HAP-1 (cell line): ENCODE measurements at regions not wholly inside any gene's neighbourhood (a gene's known extent, or its start where the extent isn't known, plus 50 kb on each side); places are given as distances from the start of the nearest gene placed in this dataset.
"Not testable (repeated sequence)": the region's sequence is repeated elsewhere in the genome, so short reads cannot be mapped to it uniquely, and the experiment has no call there.

Source experiments
- DNase-seq, 2 experiments: peaks; one replicate each; pipeline ENCODE4 v3.0.0-alpha.2; 2016 to 2020; ENCODE audit warnings: low spot score in 2 of 2
- H3K27me3 ChIP-seq: fragments of 250-450 bp; sonication (Bioruptor Pico); 2 replicates; pipeline ENCODE4 v1.5.1; 2020; ENCODE audit warnings: low read depth, mild to moderate bottlenecking, moderate library complexity
- H3K36me3 ChIP-seq: fragments of 250-450 bp; sonication (Bioruptor Pico); replicated peaks from 2 replicates; pipeline ENCODE4 v1.5.1; 2020; ENCODE audit warnings: mild to moderate bottlenecking
- H3K4me1 ChIP-seq: fragments of 250-450 bp; sonication (Bioruptor Pico); 2 replicates; pipeline ENCODE4 v1.5.1; 2020; ENCODE audit warnings: mild to moderate bottlenecking
- H3K4me3 ChIP-seq: fragments of 250-450 bp; sonication (Bioruptor Pico); 2 replicates; pipeline ENCODE4 v1.5.1; 2020; ENCODE audit warnings: mild to moderate bottlenecking, moderate library complexity
- H3K9me3 ChIP-seq: fragments of 250-450 bp; sonication (Bioruptor Pico); 2 replicates; pipeline ENCODE4 v1.5.1; 2020; ENCODE audit warnings: mild to moderate bottlenecking, moderate library complexity
- in situ Hi-C: fragments of 300-500 bp; cut with MboI; formaldehyde crosslinking; loops from 3 replicates; pipeline ENCODE4 v1.14.3; 2020; ENCODE audit warnings: low sequenced_read_pairs, inconsistent platforms, mixed read lengths

GRCh38 chr3:34876997-34877396, 762.3 kb upstream of the ARPP21 start:
- DNase-seq, result no peak
- in situ Hi-C loops, result no loop called here
- H3K4me3 ChIP-seq, result no peak overlapping the region

GRCh38 chr3:34878488-34878887, 760.8 kb upstream of the ARPP21 start:
- H3K4me3 ChIP-seq, result no peak overlapping the region
- no peaks in the 10 kb centered on the region for H3K36me3 ChIP-seq
- no peak for DNase-seq
- no peaks in the 10 kb centered on the region for H3K4me1 ChIP-seq
- H3K9me3 ChIP-seq, result no peaks in the 10 kb centered on the region
- in situ Hi-C loops, result no loop called here
- no peaks in the 10 kb centered on the region for H3K27me3 ChIP-seq

More at GRCh38 chr3:34876997-34877396, 762.3 kb upstream of the ARPP21 start:
- H3K27me3 ChIP-seq, result no peaks in the 10 kb centered on the region
- no peaks in the 10 kb centered on the region for H3K9me3 ChIP-seq
- H3K4me1 ChIP-seq, result no peaks in the 10 kb centered on the region
- H3K36me3 ChIP-seq, result no peaks in the 10 kb centered on the region

- no peaks in the 10 kb centered on the region for H3K4me1 ChIP-seq
- in situ Hi-C loops, result no loop called here
- no peaks in the 10 kb centered on the region for H3K36me3 ChIP-seq
- no peak overlapping the region for H3K4me3 ChIP-seq
- H3K27me3 ChIP-seq, result no peaks in the 10 kb centered on the region
- no peak for DNase-seq
- no peaks in the 10 kb centered on the region for H3K9me3 ChIP-seq
These were observed 758.3 kb upstream of the ARPP21 start for GRCh38 chr3:34881026-34881425.

- no peaks in the 10 kb centered on the region for H3K9me3 ChIP-seq
- no peaks in the 10 kb centered on the region for H3K4me1 ChIP-seq
- H3K27me3 ChIP-seq, result no peaks in the 10 kb centered on the region
- in situ Hi-C loops, result no loop called here
- H3K4me3 ChIP-seq, result no peak overlapping the region
- H3K36me3 ChIP-seq, result no peaks in the 10 kb centered on the region
- no peak for DNase-seq
These were observed 756.6 kb upstream of the ARPP21 start for GRCh38 chr3:34882764-34883163.

GRCh38 chr3:34884007-34884406, 755.3 kb upstream of the ARPP21 start:
- Histone ChIP-seq H3K4me1 (no peaks in the 10 kb centered on the region), H3K9me3 (no peaks in the 10 kb centered on the region), H3K4me3 (no peak overlapping the region), H3K27me3 (no peaks in the 10 kb centered on the region), H3K36me3 (no peaks in the 10 kb centered on the region)
- in situ Hi-C loops, result no loop called here
- no peak for DNase-seq

GRCh38 chr3:34886443-34886842, 752.9 kb upstream of the ARPP21 start:
- Histone ChIP-seq H3K9me3 (no peaks in the 10 kb centered on the region), H3K27me3 (no peaks in the 10 kb centered on the region), H3K4me3 (no peak overlapping the region), H3K36me3 (no peaks in the 10 kb centered on the region), H3K4me1 (no peaks in the 10 kb centered on the region; the same call in 1 of the 2 replicates)
- in situ Hi-C loops, result no loop called here
- no peak for DNase-seq

- Histone ChIP-seq H3K27me3 (no peaks in the 10 kb centered on the region), H3K36me3 (no peaks in the 10 kb centered on the region), H3K4me3 (no peak overlapping the region), H3K4me1 (peaks cover 3% of the 10 kb centered on the region; the same call in 1 of the 2 replicates), H3K9me3 (no peaks in the 10 kb centered on the region)
- in situ Hi-C loops, result no loop called here
- DNase-seq, result no peak
These were observed 749.7 kb upstream of the ARPP21 start for GRCh38 chr3:34889641-34890040.

- Histone ChIP-seq H3K4me3 (no peak overlapping the region), H3K27me3 (no peaks in the 10 kb centered on the region), H3K4me1 (peaks cover 3% of the 10 kb centered on the region; the same call in 1 of the 2 replicates), H3K36me3 (no peaks in the 10 kb centered on the region), H3K9me3 (no peaks in the 10 kb centered on the region)
- in situ Hi-C loops, result no loop called here
- DNase-seq, result no peak
These were observed 749.1 kb upstream of the ARPP21 start for GRCh38 chr3:34890247-34890646.

- no peaks in the 10 kb centered on the region for H3K27me3 ChIP-seq
- in situ Hi-C loops, result no loop called here
- no peak overlapping the region for H3K4me3 ChIP-seq
- peak in 1 of 2 experiments; percentile 46 for DNase-seq
- H3K9me3 ChIP-seq, result no peaks in the 10 kb centered on the region
- H3K36me3 ChIP-seq, result no peaks in the 10 kb centered on the region
- peaks cover 3% of the 10 kb centered on the region; the same call in 1 of the 2 replicates for H3K4me1 ChIP-seq
These were observed 747.4 kb upstream of the ARPP21 start for GRCh38 chr3:34891941-34892340.

GRCh38 chr3:34895841-34896240, 743.5 kb upstream of the ARPP21 start:
- no peak for DNase-seq
- no peaks in the 10 kb centered on the region for H3K27me3 ChIP-seq
- H3K4me1 ChIP-seq, result peaks cover 3% of the 10 kb centered on the region; the same call in 1 of the 2 replicates
- no peaks in the 10 kb centered on the region for H3K9me3 ChIP-seq
- no peak overlapping the region for H3K4me3 ChIP-seq
- H3K36me3 ChIP-seq, result no peaks in the 10 kb centered on the region
- in situ Hi-C loops, result no loop called here

- H3K9me3 ChIP-seq, H3K4me1 ChIP-seq, H3K36me3 ChIP-seq, in situ Hi-C loops, H3K4me3 ChIP-seq, H3K27me3 ChIP-seq, DNase-seq: not testable (repeated sequence)
These were observed 729.6 kb upstream of the ARPP21 start for GRCh38 chr3:34909679-34910078.

GRCh38 chr3:34919025-34919424, 720.3 kb upstream of the ARPP21 start:
- DNase-seq, result no peak
- in situ Hi-C loops, result no loop called here
- H3K36me3 ChIP-seq, result no peaks in the 10 kb centered on the region
- no peak overlapping the region for H3K4me3 ChIP-seq
- no peaks in the 10 kb centered on the region for H3K4me1 ChIP-seq
- H3K9me3 ChIP-seq, result no peaks in the 10 kb centered on the region
- H3K27me3 ChIP-seq, result no peaks in the 10 kb centered on the region

GRCh38 chr3:34920806-34921205, 718.5 kb upstream of the ARPP21 start:
- no peaks in the 10 kb centered on the region for H3K4me1 ChIP-seq
- in situ Hi-C loops, result no loop called here
- H3K4me3 ChIP-seq, result no peak overlapping the region
- no peaks in the 10 kb centered on the region for H3K36me3 ChIP-seq
- DNase-seq, result no peak
- H3K27me3 ChIP-seq, result no peaks in the 10 kb centered on the region
- H3K9me3 ChIP-seq, result no peaks in the 10 kb centered on the region

- Histone ChIP-seq H3K9me3 (no peaks in the 10 kb centered on the region), H3K27me3 (no peaks in the 10 kb centered on the region), H3K4me1 (no peaks in the 10 kb centered on the region), H3K4me3 (no peak overlapping the region), H3K36me3 (no peaks in the 10 kb centered on the region)
- DNase-seq, result no peak
- in situ Hi-C loops, result no loop called here
These were observed 714.4 kb upstream of the ARPP21 start for GRCh38 chr3:34924961-34925360.

GRCh38 chr3:34925851-34926250, 713.5 kb upstream of the ARPP21 start:
- no peaks in the 10 kb centered on the region for H3K4me1 ChIP-seq
- H3K36me3 ChIP-seq, result no peaks in the 10 kb centered on the region
- H3K4me3 ChIP-seq, result no peak overlapping the region
- in situ Hi-C loops, result no loop called here
- H3K9me3 ChIP-seq, result no peaks in the 10 kb centered on the region
- no peak for DNase-seq
- no peaks in the 10 kb centered on the region for H3K27me3 ChIP-seq
